Thyroid gland (tissue), 4 donors: ENCODE measurements at regions not wholly inside any gene's neighbourhood (a gene's known extent, or its start where the extent isn't known, plus 50 kb on each side); places are given as distances from the start of the nearest gene placed in this dataset.

ENCODE experiments used
- CTCF ChIP-seq, 6 experiments: fragments of 200-600 bp in 3 of 6; fragments of 450-650 bp in 3 of 6; sonication (generic) in 3 of 6; IDR thresholded peaks; one replicate each; pipeline ENCODE4 v1.5.1; 2016 to 2019; ENCODE audit warnings: antibody characterized with exemption in 6 of 6, mild to moderate bottlenecking in 2 of 6, inconsistent platforms in 1 of 6, moderate library complexity in 1 of 6
- POLR2A ChIP-seq, 2 donors: fragments of 450-650 bp; IDR thresholded peaks; one replicate each; pipeline ENCODE4 v1.6.1; 2017; ENCODE audit warnings: antibody characterized with exemption in 2 of 2, mild to moderate bottlenecking in 2 of 2, moderate library complexity in 1 of 2

- no peak for TF ChIP-seq CTCF (IDR thresholded peaks at IDR 0.05)
- no peak for TF ChIP-seq POLR2A (IDR thresholded peaks at IDR 0.05)
Observed at GRCh38 chr9:32906213-32906612, 95.2 kb downstream of the APTX start.
